PC-9 (cell line): ENCODE measurements at regions not wholly inside any gene's neighbourhood (a gene's known extent, or its start where the extent isn't known, plus 50 kb on each side); places are given as distances from the start of the nearest gene placed in this dataset.

ENCODE experiments used
- BruUV-seq: library from RNA; stranded (reverse); fragments of 400-500 nt; replicated peaks from 2 replicates; lab custom pipeline; 2021; lab: Mats Ljungman, UMichigan
- CTCF ChIA-PET: fragments of 300-600 bp; sonication (Branson Sonifier 250); formaldehyde crosslinking; loops from one replicate; lab custom pipeline; 2022; ENCODE audit warnings: antibody characterized with exemption; lab: Charles Lee
- POLR2A ChIA-PET: fragments of 300-600 bp; sonication (Branson Sonifier 250); formaldehyde crosslinking; loops from one replicate; lab custom pipeline; 2022; ENCODE audit warnings: antibody characterized with exemption; ENCODE audit not compliant: unreplicated experiment; lab: Charles Lee
- DNase-seq, 2 experiments: peaks; one replicate each; pipeline versions ENCODE4 v3.0.0 to v3.0.0-alpha.2; 2015 to 2022; ENCODE audit warnings: mixed read lengths in 1 of 2
- H2AFZ ChIP-seq: fragments of 200-600 bp; sonication (generic); 2 replicates; pipeline ENCODE4 v1.8.1; 2017; ENCODE audit warnings: antibody characterized with exemption
- H3F3A ChIP-seq: fragments of 200-600 bp; sonication (generic); 2 replicates; pipeline ENCODE4 v1.8.1; 2017; ENCODE audit warnings: antibody characterized with exemption, mild to moderate bottlenecking, low read depth; ENCODE audit not compliant: insufficient read depth
- H3K27ac ChIP-seq: fragments of 200-600 bp; sonication (generic); 2 replicates; pipeline ENCODE4 v1.6.1; 2016; ENCODE audit warnings: mixed run types
- H3K27me3 ChIP-seq: fragments of 200-600 bp; sonication (generic); 2 replicates; pipeline ENCODE4 v1.6.1; 2016; ENCODE audit warnings: low read depth, mixed run types; ENCODE audit not compliant: insufficient read depth
- H3K36me3 ChIP-seq: fragments of 200-600 bp; sonication (generic); 2 replicates; pipeline ENCODE4 v1.6.1; 2016; ENCODE audit warnings: low read depth, mixed run types
- H3K4me1 ChIP-seq: fragments of 200-600 bp; sonication (generic); replicated peaks from 2 replicates; pipeline ENCODE4 v1.6.1; 2016; ENCODE audit warnings: mixed run types; ENCODE audit not compliant: insufficient read depth
- H3K4me2 ChIP-seq: fragments of 200-600 bp; sonication (generic); 2 replicates; pipeline ENCODE4 v1.6.1; 2017; ENCODE audit warnings: mixed run types
- H3K4me3 ChIP-seq: fragments of 200-600 bp; sonication (generic); 2 replicates; pipeline ENCODE4 v1.6.1; 2016; ENCODE audit warnings: mixed run types
- H3K79me2 ChIP-seq: fragments of 200-600 bp; sonication (generic); 2 replicates; pipeline ENCODE4 v1.6.1; 2017; ENCODE audit warnings: low read depth, mixed run types
- H3K9me2 ChIP-seq: fragments of 200-600 bp; sonication (generic); 2 replicates; pipeline ENCODE4 v1.8.1; 2017; ENCODE audit warnings: mild to moderate bottlenecking; ENCODE audit not compliant: insufficient read depth
- H3K9me3 ChIP-seq: fragments of 200-600 bp; sonication (generic); 2 replicates; pipeline ENCODE4 v1.8.1; 2016; ENCODE audit warnings: low read depth; ENCODE audit not compliant: insufficient read depth
- H4K20me1 ChIP-seq: fragments of 200-600 bp; sonication (generic); 2 replicates; pipeline ENCODE4 v1.8.1; 2017; ENCODE audit not compliant: insufficient read depth
- CTCF ChIP-seq: fragments of 200-600 bp; sonication (generic); conservative IDR thresholded peaks from 2 replicates; pipeline ENCODE4 v1.6.1; 2017; ENCODE audit warnings: mixed run types, antibody characterized with exemption, mild to moderate bottlenecking, moderate library complexity
- EZH2 ChIP-seq: fragments of 200-600 bp; sonication (generic); IDR thresholded peaks from 2 replicates; pipeline ENCODE4 v1.8.0; 2017; ENCODE audit warnings: antibody characterized with exemption, low read depth
- intact Hi-C: fragments of 100-400 bp; cut with micrococcal nuclease; formaldehyde crosslinking; loops from one replicate; pipeline ENCODE4 v1.10.0; 2022; ENCODE audit not compliant: unreplicated experiment

- POLR2A ChIA-PET = no interaction called here
- DNase-seq = no peak
- intact Hi-C loops = no loop called here
Observed at GRCh38 chr4:45323453-45324058, 597.2 kb upstream of the GNPDA2 start.

GRCh38 chr4:45317739-45318138, 591.4 kb upstream of the GNPDA2 start:
- DNase-seq = no peak
- Histone ChIP-seq H3K36me3 (no peaks in the 10 kb centered on the region), H4K20me1 (no peaks in the 10 kb centered on the region), H3K27me3 (no peaks in the 10 kb centered on the region), H3K9me2 (no peaks in the 10 kb centered on the region), H3K79me2 (no peaks in the 10 kb centered on the region), H3K4me3 (no peak overlapping the region), H2AFZ (no peak overlapping the region), H3F3A (no peaks in the 10 kb centered on the region), H3K4me2 (no peak overlapping the region), H3K9me3 (no peaks in the 10 kb centered on the region), H3K27ac (no peak overlapping the region), H3K4me1 (no peaks in the 10 kb centered on the region)
- no TSS peak for BruUV-seq
- intact Hi-C loops = no loop called here
- no peak for TF ChIP-seq CTCF
- no peak for TF ChIP-seq EZH2
- ChIA-PET POLR2A (no interaction called here), CTCF (interaction anchor here (1.1 kb wide), 1 partner anchor 135 kb away, joined by 3 read pairs; no protein-coding TSS in a partner anchor)

More at GRCh38 chr4:45323453-45324058, 597.2 kb upstream of the GNPDA2 start:
- H3K4me1 ChIP-seq = no peaks in the 10 kb centered on the region
- no peaks in the 10 kb centered on the region for H3K9me2 ChIP-seq
- no peak overlapping the region for H3K4me2 ChIP-seq
- no peaks in the 10 kb centered on the region for H3K36me3 ChIP-seq
- no peaks in the 10 kb centered on the region for H3K79me2 ChIP-seq
- H2AFZ ChIP-seq = no peak overlapping the region
- CTCF ChIA-PET = no interaction called here
- TF ChIP-seq CTCF (no peak), EZH2 (no peak)
- no peaks in the 10 kb centered on the region for H4K20me1 ChIP-seq
- H3K9me3 ChIP-seq = no peaks in the 10 kb centered on the region
- no peak overlapping the region for H3K4me3 ChIP-seq
- no TSS peak for BruUV-seq
- no peaks in the 10 kb centered on the region for H3F3A ChIP-seq
- H3K27ac ChIP-seq = no peak overlapping the region
- H3K27me3 ChIP-seq = no peaks in the 10 kb centered on the region

GRCh38 chr4:45317276-45317675, 590.9 kb upstream of the GNPDA2 start:
- no peak for DNase-seq
- no peaks in the 10 kb centered on the region for H3K4me1 ChIP-seq
- H3K4me3 ChIP-seq = no peak overlapping the region
- no TSS peak for BruUV-seq
- H3K79me2 ChIP-seq = no peaks in the 10 kb centered on the region
- H3K9me2 ChIP-seq = no peaks in the 10 kb centered on the region
- no peaks in the 10 kb centered on the region for H3K27me3 ChIP-seq
- TF ChIP-seq CTCF (no peak), EZH2 (no peak)
- no peaks in the 10 kb centered on the region for H3F3A ChIP-seq
- H4K20me1 ChIP-seq = no peaks in the 10 kb centered on the region
- intact Hi-C loops = no loop called here
- H3K27ac ChIP-seq = no peak overlapping the region
- H3K9me3 ChIP-seq = no peaks in the 10 kb centered on the region
- ChIA-PET POLR2A (no interaction called here), CTCF (interaction anchor here (1.1 kb wide), 1 partner anchor 135 kb away, joined by 3 read pairs; no protein-coding TSS in a partner anchor)
- no peak overlapping the region for H3K4me2 ChIP-seq
- H3K36me3 ChIP-seq = no peaks in the 10 kb centered on the region
- no peak overlapping the region for H2AFZ ChIP-seq
